HG03442 (cell line): ENCODE measurements at regions not wholly inside any gene's neighbourhood (a gene's known extent, or its start where the extent isn't known, plus 50 kb on each side); places are given as distances from the start of the nearest gene placed in this dataset.

Experiments
- ATAC-seq: cut with Tn5 transposase; IDR thresholded peaks from one replicate; pipeline ENCODE4 v1.9.1; 2021; ENCODE audit warnings: mild to moderate bottlenecking, moderate library complexity; ENCODE audit not compliant: unreplicated experiment

GRCh38 chr11:10908215-10908951 is 50.5 kb upstream of the ZBED5 start:
- no peak for ATAC-seq
